NCI-H345 treated with DMSO at 0.1 percent for 48 hours (cell line): ENCODE measurements at regions not wholly inside any gene's neighbourhood (a gene's known extent, or its start where the extent isn't known, plus 50 kb on each side); places are given as distances from the start of the nearest gene placed in this dataset.

Experiments
- DNase-seq: peaks from one replicate; lab custom pipeline; 2025; ENCODE audit not compliant: unreplicated experiment; lab: John Stamatoyannopoulos, UW

- DNase-seq: no peak
These were observed 1169.2 kb upstream of the NXPH2 start for GRCh38 chr2:139949242-139949972.

- no peak for DNase-seq
These were observed 1166.5 kb upstream of the NXPH2 start for GRCh38 chr2:139946690-139947089.

- DNase-seq: no peak
These were observed 1160.5 kb upstream of the NXPH2 start for GRCh38 chr2:139940686-139941085.

- DNase-seq: no peak
These were observed 1145.7 kb upstream of the NXPH2 start for GRCh38 chr2:139925903-139926302.

- no peak for DNase-seq
These were observed 1143.9 kb upstream of the NXPH2 start for GRCh38 chr2:139924070-139924469.

- DNase-seq: no peak
These were observed 1138.8 kb upstream of the NXPH2 start for GRCh38 chr2:139918982-139919381.

GRCh38 chr2:139917690-139918384, 1137.6 kb upstream of the NXPH2 start:
- no peak for DNase-seq

GRCh38 chr2:139916822-139917221, 1136.6 kb upstream of the NXPH2 start:
- DNase-seq: no peak

GRCh38 chr2:139911160-139911559, 1131.0 kb upstream of the NXPH2 start:
- DNase-seq: no peak

GRCh38 chr2:139909136-139909535, 1128.9 kb upstream of the NXPH2 start:
- DNase-seq: no peak

- DNase-seq: no peak
These were observed 1125.4 kb upstream of the NXPH2 start for GRCh38 chr2:139905624-139906023.

GRCh38 chr2:139891636-139892035, 1111.4 kb upstream of the NXPH2 start:
- DNase-seq: no peak

- DNase-seq: no peak
These were observed 1105.8 kb upstream of the NXPH2 start for GRCh38 chr2:139885921-139886498.

- no peak for DNase-seq
These were observed 1096.8 kb upstream of the NXPH2 start for GRCh38 chr2:139876964-139877363.

- no peak for DNase-seq
These were observed 1096.1 kb upstream of the NXPH2 start for GRCh38 chr2:139876321-139876720.

GRCh38 chr2:139872503-139872902, 1092.3 kb upstream of the NXPH2 start:
- no peak for DNase-seq

- no peak for DNase-seq
These were observed 1091.8 kb upstream of the NXPH2 start for GRCh38 chr2:139872032-139872431.

GRCh38 chr2:139867601-139868226, 1087.5 kb upstream of the NXPH2 start:
- no peak for DNase-seq

GRCh38 chr2:139864821-139865302, 1084.7 kb upstream of the NXPH2 start:
- DNase-seq: no peak

- no peak for DNase-seq
These were observed 1074.7 kb upstream of the NXPH2 start for GRCh38 chr2:139854769-139855483.
